NCI-H524 treated with DMSO at 0.1 percent for 48 hours (cell line): ENCODE measurements at regions not wholly inside any gene's neighbourhood (a gene's known extent, or its start where the extent isn't known, plus 50 kb on each side); places are given as distances from the start of the nearest gene placed in this dataset.

Experiments used
- DNase-seq: peaks from one replicate; lab custom pipeline; 2025; lab: John Stamatoyannopoulos, UW

- DNase-seq = no peak
Measured at GRCh38 chr12:77406219-77406905, 341.0 kb upstream of the E2F7 start.

DNA sequence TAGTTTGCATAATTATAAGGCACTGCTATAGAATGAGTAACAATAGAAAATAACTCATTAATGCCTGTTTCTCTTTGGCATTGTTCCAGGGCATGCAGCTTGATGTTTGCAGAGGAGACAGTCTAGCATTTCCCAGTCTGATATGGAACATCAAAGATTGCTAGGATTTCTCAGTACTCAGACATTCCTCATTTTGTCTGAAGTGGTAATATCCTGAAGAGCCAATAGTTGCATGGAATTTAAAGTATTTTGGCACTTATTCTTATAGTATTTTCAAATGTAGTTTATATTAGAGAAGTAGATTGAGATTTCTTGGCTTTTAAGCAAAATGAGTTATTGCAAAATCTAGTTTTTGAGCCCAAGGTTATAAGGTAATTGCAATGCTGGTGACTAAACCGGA, 337.3 kb upstream of the E2F7 start:
- no peak for DNase-seq

DNA sequence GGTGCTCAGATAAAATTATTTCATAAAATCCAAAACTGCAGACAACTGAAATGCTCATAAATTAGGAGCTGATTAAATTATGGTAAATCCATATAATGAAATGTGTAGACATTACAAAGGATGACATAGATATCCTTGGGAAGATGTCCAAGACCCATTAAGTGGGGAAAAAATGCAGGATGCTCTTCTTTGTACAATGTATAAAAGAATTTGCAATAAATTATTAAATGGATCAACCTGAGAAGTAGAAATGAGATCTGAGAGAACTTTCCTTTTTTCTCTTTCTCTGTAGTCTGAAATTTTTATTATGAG, 336.4 kb upstream of the E2F7 start:
- DNase-seq = no peak

GRCh38 chr12:77401064-77401769, 335.8 kb upstream of the E2F7 start:
- no peak for DNase-seq

- no peak for DNase-seq
Measured at GRCh38 chr12:77392467-77393088, 327.2 kb upstream of the E2F7 start.

- DNase-seq = no peak
Measured at GRCh38 chr12:77388445-77389265, 323.3 kb upstream of the E2F7 start.

- no peak for DNase-seq
Measured at GRCh38 chr12:77387671-77388070, 322.3 kb upstream of the E2F7 start.

GRCh38 chr12:77387214-77387613, 321.8 kb upstream of the E2F7 start:
- DNase-seq = no peak

DNA sequence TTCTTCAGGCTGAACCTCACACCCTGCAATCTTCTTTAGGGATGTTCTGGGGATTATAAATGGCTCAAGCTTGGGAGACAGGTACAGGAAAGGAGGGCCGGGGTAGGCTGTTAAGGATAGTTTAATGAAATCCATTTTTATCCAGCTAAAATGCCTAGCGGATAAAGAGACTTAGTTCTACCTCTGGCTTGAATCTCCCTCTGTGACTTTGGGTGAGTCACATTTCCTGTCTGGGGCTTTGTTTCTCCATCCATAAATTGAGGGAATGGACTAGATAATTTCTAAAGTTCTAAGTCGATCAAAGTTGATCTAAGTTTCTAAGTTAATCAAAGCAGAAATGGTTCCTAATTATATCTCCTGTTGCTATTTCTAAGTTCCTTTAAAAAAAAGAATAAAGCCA, 319.6 kb upstream of the E2F7 start:
- DNase-seq = no peak

- DNase-seq = no peak
Measured at GRCh38 chr12:77382096-77382742, 316.9 kb upstream of the E2F7 start.

DNA sequence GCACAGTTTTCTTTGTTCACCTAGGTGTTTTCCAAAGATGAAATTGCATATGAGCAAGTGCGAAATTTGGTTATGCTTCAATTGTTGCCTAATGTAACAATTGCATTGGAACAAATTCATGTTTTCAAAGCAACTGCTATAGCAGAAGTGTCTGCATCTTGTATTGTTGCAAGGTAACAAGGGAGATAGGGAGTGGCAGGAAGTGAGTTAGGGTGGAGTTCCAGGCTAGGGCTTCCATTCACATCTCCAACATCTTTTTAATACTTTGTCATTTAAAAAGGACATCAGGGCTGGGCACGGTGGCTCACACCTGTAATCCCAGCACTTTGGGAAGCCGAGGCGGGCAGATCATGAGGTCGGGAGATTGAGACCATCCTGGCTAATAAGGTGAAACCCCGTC, 312.3 kb upstream of the E2F7 start:
- no peak for DNase-seq

- DNase-seq = no peak
Measured at GRCh38 chr12:77377116-77377515, 311.7 kb upstream of the E2F7 start.

DNA sequence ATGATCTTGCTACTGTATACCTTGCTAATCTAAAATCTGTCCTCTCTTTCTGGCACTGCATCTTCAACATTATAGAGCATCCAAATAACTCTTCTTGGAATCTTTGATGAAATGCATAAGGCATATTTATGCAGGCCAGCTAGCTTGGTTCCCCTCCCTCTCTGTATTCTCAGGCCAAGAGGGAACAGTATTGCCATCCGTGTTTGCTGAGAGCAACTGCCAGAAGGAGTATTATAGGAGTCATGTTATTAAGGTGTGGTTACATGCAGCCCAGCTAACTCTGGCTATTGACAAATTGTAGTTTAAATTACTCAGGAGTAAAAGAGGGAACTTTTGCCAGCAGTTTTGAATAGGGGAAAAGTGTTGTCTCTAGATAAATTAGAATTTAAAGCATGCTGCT, 309.3 kb upstream of the E2F7 start:
- DNase-seq = no peak

DNA sequence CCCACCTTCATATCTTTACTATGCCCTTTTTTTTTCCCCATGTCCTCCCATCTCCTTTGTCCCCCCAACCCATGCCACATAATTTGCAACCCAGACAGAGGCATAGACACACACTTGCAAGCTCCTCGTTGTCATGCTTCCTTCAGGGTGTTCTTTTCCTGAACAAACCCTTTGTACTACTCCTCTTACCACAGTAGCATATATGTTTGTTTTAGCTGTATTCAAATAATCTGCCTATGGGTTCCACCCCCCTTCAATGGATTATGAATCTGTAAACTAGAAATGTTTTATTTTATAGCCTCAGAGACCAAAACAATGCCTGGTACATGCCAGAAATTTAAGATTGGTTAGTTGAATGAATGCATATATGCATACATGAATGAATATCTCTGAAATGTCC, 307.1 kb upstream of the E2F7 start:
- no peak for DNase-seq

- DNase-seq = no peak
Measured at GRCh38 chr12:77372026-77372425, 306.7 kb upstream of the E2F7 start.

- no peak for DNase-seq
Measured at GRCh38 chr12:77368379-77368778, 303.0 kb upstream of the E2F7 start.

DNA sequence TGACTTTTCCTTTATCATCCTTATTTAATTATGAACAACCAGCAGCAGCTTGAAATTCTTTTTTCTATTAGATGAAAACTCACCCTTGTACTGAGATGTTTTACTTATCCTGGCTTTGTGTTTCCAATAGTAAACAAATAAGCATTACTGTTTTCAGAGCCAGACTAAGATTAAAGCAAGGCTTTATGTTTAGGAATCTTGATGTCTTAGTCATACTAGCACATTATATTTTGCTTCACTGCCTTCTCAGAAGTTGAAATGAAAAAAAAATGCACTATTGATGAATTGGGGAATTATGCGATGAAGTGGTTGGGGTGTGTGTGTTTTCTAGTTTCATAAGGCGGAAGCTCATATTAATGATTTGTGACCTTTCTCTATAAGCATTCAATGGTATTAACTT, 301.2 kb upstream of the E2F7 start:
- no peak for DNase-seq

DNA sequence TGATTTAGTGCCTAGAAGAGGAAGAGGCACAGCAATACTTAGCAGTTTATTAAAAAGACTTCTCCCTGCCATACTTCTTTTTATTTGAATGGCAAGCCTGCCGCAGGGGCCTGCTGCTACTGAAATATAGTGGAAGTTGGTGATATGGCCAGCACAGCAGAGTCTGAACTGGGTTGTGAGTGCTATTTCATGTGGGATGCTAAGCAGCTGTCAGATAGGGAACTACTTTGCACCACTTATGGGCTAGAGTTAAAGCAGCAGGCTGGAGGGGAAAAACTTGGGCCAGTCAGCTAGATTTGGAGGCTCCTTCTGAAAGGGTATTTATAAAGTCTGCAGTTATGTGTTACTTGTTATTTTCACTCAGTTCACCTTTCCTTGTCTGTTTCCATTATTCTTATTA, 299.0 kb upstream of the E2F7 start:
- DNase-seq = no peak

- no peak for DNase-seq
Measured at GRCh38 chr12:77362509-77363210, 297.3 kb upstream of the E2F7 start.

GRCh38 chr12:77357655-77358054, 292.3 kb upstream of the E2F7 start:
- DNase-seq = no peak

GRCh38 chr12:77354766-77355362, 289.5 kb upstream of the E2F7 start:
- no peak for DNase-seq
